ENCODE measurements at regions not wholly inside any gene's neighbourhood (a gene's known extent, or its start where the extent isn't known, plus 50 kb on each side); places are given as distances from the start of the nearest gene placed in this dataset.

DNA sequence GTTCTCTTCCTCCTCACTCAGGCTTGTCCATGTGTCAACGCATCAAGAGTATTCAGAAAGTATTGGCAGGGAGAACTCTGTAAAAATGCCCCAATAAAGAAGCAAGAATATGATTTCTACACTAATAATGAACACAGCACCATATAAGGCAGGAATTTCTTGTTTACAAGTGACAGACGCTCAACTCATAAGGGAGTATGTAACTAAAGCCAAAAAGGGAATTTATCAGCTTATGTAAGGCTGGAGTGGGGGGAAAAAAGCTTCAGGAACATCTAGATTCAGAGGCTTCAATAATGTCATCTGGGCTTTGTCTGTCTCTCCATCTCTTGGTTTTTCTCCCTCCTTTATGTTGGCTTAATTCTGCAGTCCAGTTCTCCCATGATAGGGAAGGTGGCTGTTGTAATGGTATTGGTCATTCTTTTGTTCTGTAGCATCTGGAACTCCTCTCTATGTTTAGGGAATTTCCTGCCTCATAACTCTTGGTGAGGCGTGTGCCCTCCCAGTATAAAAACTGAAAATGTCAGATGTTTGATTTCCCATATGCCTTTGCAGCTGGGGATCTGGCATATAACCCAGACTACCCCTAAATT, 125.1 kb upstream of the COL21A1 start:
- ATAC-seq = no peak
- H3K27me3 ChIP-seq = no peaks in the 10 kb centered on the region
- no peak for DNase-seq
- no peak for FAIRE-seq
- WGBS, 2 donors = 76 to 77% methylated on average over 3 of the region's 3 CpGs
- no peak overlapping the region for H3K27ac ChIP-seq
- peaks cover 0 to 38% (median 6%) of the 10 kb centered on the region in 3 donors for H3K4me1 ChIP-seq
- no peaks in the 10 kb centered on the region for H3K36me3 ChIP-seq
- intact Hi-C loops (cut with DNase I) = no loop called here
- no peak overlapping the region for H3K4me3 ChIP-seq
- no peaks in the 10 kb centered on the region for H3K9me3 ChIP-seq
- TF ChIP-seq, protein P1, sequence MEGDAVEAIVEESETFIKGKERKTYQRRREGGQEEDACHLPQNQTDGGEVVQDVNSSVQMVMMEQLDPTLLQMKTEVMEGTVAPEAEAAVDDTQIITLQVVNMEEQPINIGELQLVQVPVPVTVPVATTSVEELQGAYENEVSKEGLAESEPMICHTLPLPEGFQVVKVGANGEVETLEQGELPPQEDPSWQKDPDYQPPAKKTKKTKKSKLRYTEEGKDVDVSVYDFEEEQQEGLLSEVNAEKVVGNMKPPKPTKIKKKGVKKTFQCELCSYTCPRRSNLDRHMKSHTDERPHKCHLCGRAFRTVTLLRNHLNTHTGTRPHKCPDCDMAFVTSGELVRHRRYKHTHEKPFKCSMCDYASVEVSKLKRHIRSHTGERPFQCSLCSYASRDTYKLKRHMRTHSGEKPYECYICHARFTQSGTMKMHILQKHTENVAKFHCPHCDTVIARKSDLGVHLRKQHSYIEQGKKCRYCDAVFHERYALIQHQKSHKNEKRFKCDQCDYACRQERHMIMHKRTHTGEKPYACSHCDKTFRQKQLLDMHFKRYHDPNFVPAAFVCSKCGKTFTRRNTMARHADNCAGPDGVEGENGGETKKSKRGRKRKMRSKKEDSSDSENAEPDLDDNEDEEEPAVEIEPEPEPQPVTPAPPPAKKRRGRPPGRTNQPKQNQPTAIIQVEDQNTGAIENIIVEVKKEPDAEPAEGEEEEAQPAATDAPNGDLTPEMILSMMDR (IDR thresholded peaks at IDR 0.05) = no peak

DNA sequence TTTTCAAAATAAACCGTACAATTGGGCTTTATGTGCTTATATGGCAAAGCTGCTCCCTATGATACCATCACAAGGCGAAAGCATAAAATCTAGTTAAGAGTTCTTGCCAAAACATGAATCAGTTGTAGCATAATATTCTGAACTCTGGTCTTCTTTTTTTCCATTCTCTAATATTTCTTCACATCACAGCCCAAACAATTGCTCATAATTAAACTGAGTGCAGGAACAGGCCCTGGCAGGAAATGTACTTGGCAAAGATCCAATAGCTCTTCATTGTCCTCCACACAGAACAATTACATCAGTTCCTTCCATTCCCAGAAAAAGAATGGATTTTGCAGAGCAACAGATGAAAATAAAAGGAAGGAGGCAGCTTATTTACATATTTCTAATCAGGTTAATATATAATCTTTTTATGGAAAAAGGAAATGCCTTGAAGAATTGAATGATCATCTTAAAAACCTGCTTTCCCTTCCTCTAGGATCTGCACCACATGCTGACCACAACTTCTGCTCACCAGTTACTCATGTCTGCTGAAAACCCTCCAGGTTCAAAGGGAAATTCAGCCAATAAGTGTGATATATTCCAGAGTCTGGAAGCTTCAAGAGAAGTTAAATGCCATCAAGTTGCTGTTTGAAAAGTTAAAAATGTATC, 123.3 kb upstream of the COL21A1 start:
- Histone ChIP-seq H3K4me1 (peaks cover 0 to 38% (median 6%) of the 10 kb centered on the region in 3 donors), H3K9me3 (no peaks in the 10 kb centered on the region), H3K27ac (peak overlapping the region in 2 of 4 donors; percentile 60 to 71), H3K27me3 (no peaks in the 10 kb centered on the region), H3K4me3 (no peak overlapping the region), H3K36me3 (no peaks in the 10 kb centered on the region)
- intact Hi-C loops (cut with DNase I) = no loop called here
- no peak for DNase-seq
- peak; percentile 57 to 79 (median 64) for ATAC-seq
- 40 to 44% methylated on average over 2 of the region's 2 CpGs for WGBS, 2 donors
- TF ChIP-seq, protein P1 (IDR thresholded peaks at IDR 0.05) = no peak
- peak; percentile 96 for FAIRE-seq

DNA sequence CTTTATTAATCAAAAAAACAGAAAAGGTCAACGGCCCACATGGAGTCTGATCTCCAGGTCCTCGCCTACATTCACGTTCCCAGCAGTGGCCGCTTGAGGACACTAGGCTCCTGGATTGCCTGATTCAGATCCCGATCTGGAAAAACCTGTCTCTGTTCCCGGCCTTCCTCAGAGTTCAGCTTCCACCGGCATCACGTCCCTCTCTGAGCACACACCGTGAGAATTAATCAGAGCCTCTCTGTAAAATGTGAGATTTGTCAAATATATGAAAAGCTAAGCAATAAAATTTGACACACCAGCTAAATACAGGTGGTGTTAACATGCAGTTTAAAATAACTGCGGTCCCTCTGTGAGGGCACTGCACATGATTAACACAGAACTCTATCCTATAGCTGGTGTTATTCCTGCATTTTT, 122.8 kb upstream of the COL21A1 start:
- DNase-seq = peak in 5 of 6 donors; percentile 63 to 80 (median 71)
- H3K4me1 ChIP-seq = peaks cover 0 to 38% (median 6%) of the 10 kb centered on the region in 3 donors
- peak overlapping the region in 2 of 4 donors; percentile 60 to 71 for H3K27ac ChIP-seq
- no peaks in the 10 kb centered on the region for H3K9me3 ChIP-seq
- TF ChIP-seq, protein P1 (IDR thresholded peaks at IDR 0.05) = peak in 3 of 4 donors; percentile 36 to 53 (median 45)
- peak; percentile 93 to 98 (median 94) for ATAC-seq
- H3K36me3 ChIP-seq = no peaks in the 10 kb centered on the region
- no peak for FAIRE-seq
- WGBS, 2 donors = 10 to 12% methylated on average over 10 of the region's 10 CpGs
- no peak overlapping the region for H3K4me3 ChIP-seq
- H3K27me3 ChIP-seq = no peaks in the 10 kb centered on the region
- intact Hi-C loops (cut with DNase I) = no loop called here

DNA sequence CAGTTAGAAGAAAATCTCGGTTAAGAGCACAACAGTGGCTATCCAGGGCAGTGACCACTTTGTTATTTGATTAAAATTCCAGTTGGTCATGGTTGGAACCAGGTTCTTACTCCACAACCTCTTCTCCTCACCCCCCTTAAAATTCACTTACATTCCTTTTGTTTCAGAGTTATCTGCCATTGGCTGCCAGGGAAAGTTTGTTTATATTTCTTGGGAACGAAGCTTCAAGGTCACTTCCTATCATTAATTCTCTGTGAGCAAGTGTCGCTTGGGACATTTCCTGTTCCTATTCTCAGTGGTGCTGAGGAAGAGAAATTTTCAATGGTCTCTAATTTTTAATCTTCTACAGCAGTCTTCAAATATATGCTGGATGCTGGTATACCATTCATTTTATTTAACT, 121.1 kb upstream of the COL21A1 start:
- H3K27me3 ChIP-seq = no peaks in the 10 kb centered on the region
- WGBS, 2 donors = 26 to 28% methylated on average over 3 of the region's 3 CpGs
- intact Hi-C loops (cut with DNase I) = loop anchor here in 2 of 3 donors (5.0 to 10.0 kb wide), 2 partner anchors 184 to 226 kb away; no protein-coding TSS in a partner anchor
- no peak for FAIRE-seq
- no peak for DNase-seq
- TF ChIP-seq, protein P1 (IDR thresholded peaks at IDR 0.05) = no peak
- peaks cover 0 to 38% (median 6%) of the 10 kb centered on the region in 3 donors for H3K4me1 ChIP-seq
- no peak overlapping the region for H3K4me3 ChIP-seq
- H3K9me3 ChIP-seq = no peaks in the 10 kb centered on the region
- no peak overlapping the region for H3K27ac ChIP-seq
- ATAC-seq = no peak
- no peaks in the 10 kb centered on the region for H3K36me3 ChIP-seq
